GM20000 (cell line): ENCODE measurements at regions not wholly inside any gene's neighbourhood (a gene's known extent, or its start where the extent isn't known, plus 50 kb on each side); places are given as distances from the start of the nearest gene placed in this dataset.

Experiments used
- DNase-seq: peaks from one replicate; pipeline ENCODE4 v3.0.0; 2012; ENCODE audit warnings: low spot score
- CTCF ChIP-seq: IDR thresholded peaks from 2 replicates; pipeline ENCODE4 v1.5.1; 2012; ENCODE audit warnings: mild to moderate bottlenecking, control low read depth; ENCODE audit errors: extremely low read depth, missing control alignments

- TF ChIP-seq CTCF = no peak
- no peak for DNase-seq
Measured at GRCh38 chr1:219523411-219523810, 89.5 kb downstream of the ZC3H11B start.

GRCh38 chr1:219521325-219521724 lies 91.6 kb downstream of the ZC3H11B start:
- DNase-seq = no peak
- TF ChIP-seq CTCF = no peak

GRCh38 chr1:219520241-219520640 lies 92.7 kb downstream of the ZC3H11B start:
- TF ChIP-seq CTCF = no peak
- no peak for DNase-seq

- TF ChIP-seq CTCF = no peak
Measured at GRCh38 chr1:219518907-219519248, 94.0 kb downstream of the ZC3H11B start.

GRCh38 chr1:219518168-219518906 lies 94.6 kb downstream of the ZC3H11B start:
- no peak for TF ChIP-seq CTCF
- no peak for DNase-seq

More at GRCh38 chr1:219518907-219519248, 94.0 kb downstream of the ZC3H11B start:
- no peak for DNase-seq

GRCh38 chr1:219517031-219517430 lies 95.9 kb downstream of the ZC3H11B start:
- no peak for DNase-seq
- no peak for TF ChIP-seq CTCF

- no peak for TF ChIP-seq CTCF
- no peak for DNase-seq
Measured at GRCh38 chr1:219514728-219515127, 98.2 kb downstream of the ZC3H11B start.
